GM19395 (cell line): ENCODE measurements at regions not wholly inside any gene's neighbourhood (a gene's known extent, or its start where the extent isn't known, plus 50 kb on each side); places are given as distances from the start of the nearest gene placed in this dataset.
"Not testable (repeated sequence)": the region's sequence is repeated elsewhere in the genome, so short reads cannot be mapped to it uniquely, and the experiment has no call there.

Experiments used
- ATAC-seq: cut with Tn5 transposase; IDR thresholded peaks from one replicate; pipeline ENCODE4 v1.9.1; 2021; ENCODE audit warnings: mild to moderate bottlenecking, moderate library complexity; ENCODE audit not compliant: unreplicated experiment

- ATAC-seq, result no peak
These were observed 240.2 kb upstream of the IL12A start for GRCh38 chr3:159748425-159748824.

GRCh38 chr3:159749406-159749805 lies 239.2 kb upstream of the IL12A start:
- ATAC-seq, result no peak

- no peak for ATAC-seq
These were observed 237.5 kb upstream of the IL12A start for GRCh38 chr3:159751146-159751545.

GRCh38 chr3:159751752-159752151 lies 236.9 kb upstream of the IL12A start:
- ATAC-seq, result no peak

- not testable (repeated sequence) for ATAC-seq
These were observed 232.1 kb upstream of the IL12A start for GRCh38 chr3:159756279-159757207.

GRCh38 chr3:159757341-159758060 lies 231.1 kb upstream of the IL12A start:
- no peak for ATAC-seq

GRCh38 chr3:159760046-159760445 lies 228.6 kb upstream of the IL12A start:
- ATAC-seq, result no peak

- no peak for ATAC-seq
These were observed 227.3 kb upstream of the IL12A start for GRCh38 chr3:159761369-159761768.

GRCh38 chr3:159761848-159762635 lies 226.6 kb upstream of the IL12A start:
- ATAC-seq, result no peak

- peak; percentile 57 for ATAC-seq
These were observed 225.5 kb upstream of the IL12A start for GRCh38 chr3:159763011-159763601.

GRCh38 chr3:159763602-159764489 lies 224.8 kb upstream of the IL12A start:
- ATAC-seq, result peak; percentile 66

GRCh38 chr3:159764490-159765029 lies 224.1 kb upstream of the IL12A start:
- ATAC-seq, result no peak

GRCh38 chr3:159765030-159765859 lies 223.4 kb upstream of the IL12A start:
- no peak for ATAC-seq

GRCh38 chr3:159765860-159766294 lies 222.8 kb upstream of the IL12A start:
- no peak for ATAC-seq

GRCh38 chr3:159766563-159767185 lies 222.0 kb upstream of the IL12A start:
- ATAC-seq, result no peak

GRCh38 chr3:159770998-159771397 lies 217.6 kb upstream of the IL12A start:
- ATAC-seq, result no peak

- no peak for ATAC-seq
These were observed 216.6 kb upstream of the IL12A start for GRCh38 chr3:159771865-159772611.
